Suprapubic skin (tissue), 4 donors: ENCODE measurements at regions not wholly inside any gene's neighbourhood (a gene's known extent, or its start where the extent isn't known, plus 50 kb on each side); places are given as distances from the start of the nearest gene placed in this dataset.

Source experiments
- DNase-seq, 2 donors: peaks; one replicate each; pipeline ENCODE4 v3.0.0-alpha.2; 2019; ENCODE audit warnings: low spot score in 2 of 2
- H3K27ac ChIP-seq: fragments of 200-600 bp; sonication (generic); one replicate; pipeline ENCODE4 v1.5.1; 2019
- H3K27me3 ChIP-seq: fragments of 200-600 bp; sonication (generic); one replicate; pipeline ENCODE4 v1.5.1; 2019
- H3K36me3 ChIP-seq: fragments of 200-600 bp; sonication (generic); one replicate; pipeline ENCODE4 v1.5.1; 2019
- H3K4me1 ChIP-seq: fragments of 200-600 bp; sonication (generic); one replicate; pipeline ENCODE4 v1.5.1; 2019
- H3K4me3 ChIP-seq: fragments of 200-600 bp; sonication (generic); one replicate; pipeline ENCODE4 v1.5.1; 2019; ENCODE audit warnings: mild to moderate bottlenecking
- H3K9me3 ChIP-seq: fragments of 200-600 bp; sonication (generic); one replicate; pipeline ENCODE4 v1.5.1; 2019
- EP300 ChIP-seq: sonication (generic); formaldehyde crosslinking; IDR thresholded peaks from one replicate; pipeline ENCODE4 v1.6.1; 2017; ENCODE audit warnings: antibody characterized with exemption
- POLR2A ChIP-seq, 2 donors: fragments of 450-650 bp; IDR thresholded peaks; one replicate each; pipeline ENCODE4 v1.6.1; 2017; ENCODE audit warnings: antibody characterized with exemption in 2 of 2, mild to moderate bottlenecking in 2 of 2, moderate library complexity in 2 of 2
- POLR2AphosphoS5 ChIP-seq, 3 donors: sonication (generic); formaldehyde crosslinking; IDR thresholded peaks; one replicate each; pipeline ENCODE4 v1.6.1; 2017; ENCODE audit warnings: antibody characterized with exemption in 3 of 3
- WGBS: methylation state at CpG from one replicate; pipeline ENCODE4 v1.1.5; 2018; 5-methylcytosine and 5-hydroxymethylcytosine counted together
- TF ChIP-seq, protein P1 (sequence below), 2 donors: fragments of 200-600 bp in 1 of 2; fragments of 450-650 bp in 1 of 2; sonication (generic) in 1 of 2; IDR thresholded peaks; one replicate each; pipeline ENCODE4 v1.5.1; 2016 to 2019; ENCODE audit warnings: antibody characterized with exemption in 2 of 2, mild to moderate bottlenecking in 1 of 2, moderate library complexity in 1 of 2

DNA sequence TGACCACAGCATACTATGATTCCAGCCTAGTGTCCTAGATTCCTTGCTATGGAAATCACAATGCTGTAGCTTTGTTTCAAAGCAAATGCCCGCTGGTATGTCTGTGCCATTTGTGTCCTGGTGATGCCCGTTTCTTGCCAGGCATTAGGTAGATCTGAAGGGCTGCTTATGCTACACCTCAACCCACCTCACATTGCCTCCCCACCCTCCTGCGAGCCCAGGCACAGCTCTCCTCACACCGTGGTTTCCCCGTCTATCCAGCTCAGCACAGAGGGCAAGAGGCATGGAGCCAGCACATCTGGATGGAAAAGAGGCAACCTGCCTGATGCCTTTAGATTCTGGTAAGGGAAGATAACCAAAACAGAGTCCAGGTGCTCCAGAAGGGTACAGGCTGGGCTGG is 307.4 kb upstream of the B3GAT1 start:
- 78% methylated on average over 5 of the region's 5 CpGs for WGBS

DNA sequence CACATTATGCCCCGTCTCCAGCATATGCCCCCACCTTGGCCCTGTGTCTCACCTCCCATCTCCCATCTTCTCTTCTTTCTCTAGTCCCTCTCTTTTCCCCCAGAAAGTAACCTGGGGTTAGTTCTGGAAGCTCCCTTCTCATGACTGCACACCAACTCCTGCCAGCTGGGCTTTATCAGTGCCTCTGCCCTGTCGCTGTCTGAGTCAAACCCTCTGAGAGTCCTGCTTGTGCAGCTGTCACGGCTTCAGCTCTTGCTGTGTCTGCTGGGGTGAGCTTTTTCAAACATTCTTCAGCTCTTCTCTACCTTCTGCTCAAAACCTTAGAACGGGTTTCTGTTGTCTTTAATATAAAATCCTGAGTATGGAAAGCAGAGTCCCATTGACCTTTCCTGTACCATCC is 304.5 kb upstream of the B3GAT1 start:
- WGBS = 78% methylated on average over 4 of the region's 4 CpGs
- Histone ChIP-seq H3K27me3 (peaks cover 4% of the 10 kb centered on the region), H3K27ac (no peak overlapping the region), H3K4me3 (no peak overlapping the region), H3K36me3 (no peaks in the 10 kb centered on the region), H3K4me1 (no peaks in the 10 kb centered on the region), H3K9me3 (no peaks in the 10 kb centered on the region)
- no peak for TF ChIP-seq EP300
- TF ChIP-seq POLR2A (IDR thresholded peaks at IDR 0.05) = no peak
- TF ChIP-seq, protein P1, sequence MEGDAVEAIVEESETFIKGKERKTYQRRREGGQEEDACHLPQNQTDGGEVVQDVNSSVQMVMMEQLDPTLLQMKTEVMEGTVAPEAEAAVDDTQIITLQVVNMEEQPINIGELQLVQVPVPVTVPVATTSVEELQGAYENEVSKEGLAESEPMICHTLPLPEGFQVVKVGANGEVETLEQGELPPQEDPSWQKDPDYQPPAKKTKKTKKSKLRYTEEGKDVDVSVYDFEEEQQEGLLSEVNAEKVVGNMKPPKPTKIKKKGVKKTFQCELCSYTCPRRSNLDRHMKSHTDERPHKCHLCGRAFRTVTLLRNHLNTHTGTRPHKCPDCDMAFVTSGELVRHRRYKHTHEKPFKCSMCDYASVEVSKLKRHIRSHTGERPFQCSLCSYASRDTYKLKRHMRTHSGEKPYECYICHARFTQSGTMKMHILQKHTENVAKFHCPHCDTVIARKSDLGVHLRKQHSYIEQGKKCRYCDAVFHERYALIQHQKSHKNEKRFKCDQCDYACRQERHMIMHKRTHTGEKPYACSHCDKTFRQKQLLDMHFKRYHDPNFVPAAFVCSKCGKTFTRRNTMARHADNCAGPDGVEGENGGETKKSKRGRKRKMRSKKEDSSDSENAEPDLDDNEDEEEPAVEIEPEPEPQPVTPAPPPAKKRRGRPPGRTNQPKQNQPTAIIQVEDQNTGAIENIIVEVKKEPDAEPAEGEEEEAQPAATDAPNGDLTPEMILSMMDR (IDR thresholded peaks at IDR 0.05) = no peak
- no peak for TF ChIP-seq POLR2AphosphoS5 (IDR thresholded peaks at IDR 0.05)
- no peak for DNase-seq

More for the DNA sequence above, 307.4 kb upstream of the B3GAT1 start:
- Histone ChIP-seq H3K9me3 (no peaks in the 10 kb centered on the region), H3K4me3 (no peak overlapping the region), H3K27ac (no peak overlapping the region), H3K36me3 (no peaks in the 10 kb centered on the region), H3K27me3 (peaks cover 5% of the 10 kb centered on the region), H3K4me1 (no peaks in the 10 kb centered on the region)
- TF ChIP-seq, protein P1 (IDR thresholded peaks at IDR 0.05) = no peak
- no peak for TF ChIP-seq POLR2AphosphoS5 (IDR thresholded peaks at IDR 0.05)
- no peak for TF ChIP-seq EP300
- TF ChIP-seq POLR2A (IDR thresholded peaks at IDR 0.05) = no peak
- no peak for DNase-seq

DNA sequence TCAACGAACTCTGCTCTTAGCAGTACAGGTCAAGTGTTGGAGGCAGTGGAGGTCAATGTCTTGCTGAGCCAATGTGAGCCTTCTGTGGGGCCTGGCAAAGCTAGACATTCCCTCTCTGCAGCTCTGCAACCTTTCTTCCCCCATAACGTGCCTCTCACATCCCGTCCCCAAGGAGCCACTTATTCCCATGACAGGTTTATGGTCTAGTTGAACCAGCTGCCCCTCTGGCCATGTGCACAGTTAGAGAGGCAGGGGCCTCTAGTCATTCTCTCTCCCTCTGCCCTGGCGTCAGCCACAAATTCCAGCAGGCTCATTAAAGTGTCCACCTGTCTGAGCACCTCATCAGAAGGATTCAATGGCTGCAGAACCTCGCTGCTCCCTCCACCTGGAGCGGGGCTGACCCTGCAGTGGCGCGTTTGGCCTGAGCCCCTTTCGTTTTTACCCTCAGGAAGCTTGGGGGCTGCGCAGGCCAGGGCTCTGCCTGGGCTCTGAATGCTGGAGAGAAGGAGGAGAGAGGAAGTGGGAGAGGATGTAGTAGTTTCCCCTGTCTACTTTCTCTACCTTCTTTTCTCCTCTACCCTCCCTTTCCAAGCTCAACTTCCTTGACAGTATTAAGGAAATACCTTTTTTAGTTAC is 302.1 kb upstream of the B3GAT1 start:
- Histone ChIP-seq H3K4me1 (no peaks in the 10 kb centered on the region), H3K27ac (no peak overlapping the region), H3K9me3 (no peaks in the 10 kb centered on the region), H3K36me3 (no peaks in the 10 kb centered on the region), H3K4me3 (no peak overlapping the region), H3K27me3 (peaks cover 4% of the 10 kb centered on the region)
- WGBS = 36% methylated on average over 10 of the region's 10 CpGs
- TF ChIP-seq, protein P1 (IDR thresholded peaks at IDR 0.05) = no peak
- TF ChIP-seq EP300 = no peak
- no peak for TF ChIP-seq POLR2A (IDR thresholded peaks at IDR 0.05)
- TF ChIP-seq POLR2AphosphoS5 (IDR thresholded peaks at IDR 0.05) = no peak
- no peak for DNase-seq

DNA sequence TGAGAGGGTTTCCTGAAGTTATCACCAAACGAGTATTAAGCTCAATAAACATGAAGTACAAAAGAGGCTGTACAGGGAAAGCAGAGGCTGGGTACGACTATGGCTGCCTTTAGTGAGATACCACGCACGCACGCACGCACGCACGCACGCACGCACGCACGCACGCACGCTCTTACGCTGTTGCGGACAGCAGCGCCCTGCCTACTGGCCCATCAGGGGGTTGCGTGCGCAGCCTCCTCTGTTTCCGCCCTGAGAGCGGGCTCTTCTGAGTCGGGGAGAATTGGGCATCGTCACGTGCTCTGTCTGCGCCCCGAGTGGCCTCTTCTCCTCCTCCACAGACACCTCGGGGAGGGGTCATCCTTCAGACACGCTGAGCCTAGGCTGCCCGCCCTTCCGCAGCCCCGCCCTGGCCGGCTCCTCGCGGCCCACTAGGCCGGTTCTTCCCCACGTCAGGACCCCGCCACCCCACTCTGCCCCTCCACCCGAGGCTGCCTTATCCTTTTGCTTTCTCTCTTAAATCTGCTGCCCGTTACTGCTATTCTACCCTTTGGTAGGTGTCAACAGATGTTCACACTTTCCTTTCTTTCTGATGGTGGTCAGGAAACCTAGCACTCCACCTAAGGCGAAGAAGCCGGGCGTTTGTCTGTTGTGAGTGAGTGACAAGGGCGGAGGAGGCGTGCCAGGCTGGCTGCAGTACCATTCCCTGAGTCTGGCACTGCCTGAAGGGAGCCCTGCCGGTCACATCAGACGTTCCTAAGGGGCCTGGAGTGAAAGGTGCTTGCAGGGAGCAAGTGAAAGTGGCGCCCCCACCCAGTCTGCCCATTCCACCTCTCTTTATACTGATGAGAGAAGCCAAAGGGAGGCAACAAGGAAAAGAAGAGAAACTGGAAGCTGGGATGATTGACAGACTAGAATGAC is 300.4 kb upstream of the B3GAT1 start:
- no peak for TF ChIP-seq POLR2AphosphoS5 (IDR thresholded peaks at IDR 0.05)
- TF ChIP-seq, protein P1 (IDR thresholded peaks at IDR 0.05) = no peak
- no peak for TF ChIP-seq POLR2A (IDR thresholded peaks at IDR 0.05)
- TF ChIP-seq EP300 = no peak
- H3K36me3 ChIP-seq = no peaks in the 10 kb centered on the region
- WGBS = 87% methylated on average over 47 of the region's 47 CpGs
- H3K27me3 ChIP-seq = peaks cover 4% of the 10 kb centered on the region
- no peak overlapping the region for H3K4me3 ChIP-seq
- no peaks in the 10 kb centered on the region for H3K9me3 ChIP-seq
- no peak overlapping the region for H3K27ac ChIP-seq
- DNase-seq = no peak
- no peaks in the 10 kb centered on the region for H3K4me1 ChIP-seq

DNA sequence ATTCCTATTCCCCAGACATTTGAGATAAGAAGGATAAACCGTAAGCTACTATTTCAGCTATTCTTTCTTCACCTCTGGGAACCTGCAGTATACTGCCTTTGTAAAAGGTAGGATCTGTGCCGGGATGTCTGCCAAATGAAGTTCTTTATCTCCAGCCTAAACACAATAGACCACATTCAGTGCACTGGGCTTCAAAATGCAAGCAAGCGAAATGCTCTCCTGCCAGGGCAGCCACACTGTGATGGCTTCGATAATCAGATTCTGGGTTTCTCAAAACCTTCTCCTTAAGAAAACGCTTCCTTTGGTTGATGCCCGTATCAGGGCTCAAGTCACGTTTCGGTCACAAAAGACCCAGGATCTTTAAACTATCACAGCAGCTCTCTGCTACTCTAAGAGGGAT is 299.5 kb upstream of the B3GAT1 start:
- DNase-seq = no peak
- no peak overlapping the region for H3K27ac ChIP-seq
- no peak for TF ChIP-seq POLR2A (IDR thresholded peaks at IDR 0.05)
- no peak for TF ChIP-seq POLR2AphosphoS5 (IDR thresholded peaks at IDR 0.05)
- TF ChIP-seq, protein P1 (IDR thresholded peaks at IDR 0.05) = no peak
- no peak for TF ChIP-seq EP300
- WGBS = 80% methylated on average over 8 of the region's 8 CpGs
- H3K9me3 ChIP-seq = no peaks in the 10 kb centered on the region
- H3K27me3 ChIP-seq = peaks cover 4% of the 10 kb centered on the region
- no peak overlapping the region for H3K4me3 ChIP-seq
- no peaks in the 10 kb centered on the region for H3K36me3 ChIP-seq
- H3K4me1 ChIP-seq = no peaks in the 10 kb centered on the region
